Fibroblast of lung (primary cell): ENCODE measurements at regions not wholly inside any gene's neighbourhood (a gene's known extent, or its start where the extent isn't known, plus 50 kb on each side); places are given as distances from the start of the nearest gene placed in this dataset.

Experiments used
- DNase-seq, 2 donors: peaks; one replicate each; pipeline versions ENCODE4 v3.0.0 to v3.0.0-alpha.2; 2010; ENCODE audit warnings: low read depth in 2 of 2
- H2AFZ ChIP-seq: 2 replicates; pipeline ENCODE4 v1.5.1; 2012; ENCODE audit warnings: low read length, control low read depth, inconsistent platforms
- H3K27ac ChIP-seq: 2 replicates; pipeline ENCODE4 v1.5.1; 2011; ENCODE audit warnings: low read length, control low read depth; ENCODE audit not compliant: insufficient read depth
- H3K27me3 ChIP-seq: 2 replicates; pipeline ENCODE4 v1.5.1; 2011; ENCODE audit warnings: mild to moderate bottlenecking, low read length; ENCODE audit not compliant: control insufficient read depth, insufficient read depth
- H3K36me3 ChIP-seq: 2 replicates; pipeline ENCODE4 v1.5.1; 2011; ENCODE audit warnings: low read length; ENCODE audit not compliant: control insufficient read depth, insufficient read depth
- H3K4me1 ChIP-seq: 2 replicates; pipeline ENCODE4 v1.5.1; 2011; ENCODE audit warnings: low read length; ENCODE audit not compliant: control insufficient read depth, insufficient read depth; ENCODE audit errors: extremely low read depth
- H3K4me2 ChIP-seq: 2 replicates; pipeline ENCODE4 v1.5.1; 2011; ENCODE audit warnings: low read length, control low read depth; ENCODE audit not compliant: insufficient read depth; ENCODE audit errors: extremely low read depth
- H3K4me3 ChIP-seq, 4 experiments: fragments of 200-600 bp in 1 of 4; sonication (generic) in 1 of 4; replicated peaks in 1 of 4; 2 replicates each; pipeline ENCODE4 v1.5.1; 2011 to 2016; ENCODE audit warnings: low read length in 4 of 4, low read depth in 3 of 4, mild to moderate bottlenecking in 3 of 4, control low read depth in 2 of 4, inconsistent platforms in 1 of 4, mixed read lengths in 1 of 4; ENCODE audit not compliant: insufficient read depth in 1 of 4; ENCODE audit errors: control extremely low read depth in 1 of 4
- H3K79me2 ChIP-seq: 2 replicates; pipeline ENCODE4 v1.5.1; 2012; ENCODE audit warnings: mild to moderate bottlenecking, low read length, inconsistent platforms; ENCODE audit not compliant: control insufficient read depth, insufficient read depth
- H3K9ac ChIP-seq: 2 replicates; pipeline ENCODE4 v1.5.1; 2011; ENCODE audit warnings: mild to moderate bottlenecking, low read length, control low read depth; ENCODE audit not compliant: insufficient read depth
- H3K9me3 ChIP-seq: 2 replicates; pipeline ENCODE4 v1.5.1; 2012; ENCODE audit warnings: low read depth, low read length; ENCODE audit not compliant: control insufficient read depth, insufficient read depth
- H4K20me1 ChIP-seq: 2 replicates; pipeline ENCODE4 v1.5.1; 2011; ENCODE audit warnings: low read length; ENCODE audit not compliant: control insufficient read depth, insufficient read depth; ENCODE audit errors: extremely low read depth
- EZH2 ChIP-seq: IDR thresholded peaks from 2 replicates; pipeline ENCODE4 v1.5.1; 2012; ENCODE audit warnings: low read length, control low read depth, mild to moderate bottlenecking; ENCODE audit errors: missing control alignments
- TF ChIP-seq, protein P1 (sequence below), 2 donors: IDR thresholded peaks in 1 of 2; conservative IDR thresholded peaks in 1 of 2; 1 replicate in 1 of 2; 2 replicates in 1 of 2; pipeline ENCODE4 v1.5.1; 2011 to 2012; ENCODE audit warnings: low read length in 2 of 2, control low read depth in 1 of 2, inconsistent platforms in 1 of 2, low read depth in 1 of 2, mild to moderate bottlenecking in 1 of 2

GRCh38 chr7:17556247-17556956 is 257.9 kb downstream of the AHR start:
- Histone ChIP-seq H3K79me2 (no peaks in the 10 kb centered on the region), H3K27me3 (no peaks in the 10 kb centered on the region), H3K9ac (no peak overlapping the region), H3K27ac (no peak overlapping the region), H3K9me3 (no peaks in the 10 kb centered on the region), H3K4me2 (no peak overlapping the region), H3K4me1 (peaks cover 2% of the 10 kb centered on the region), H3K36me3 (no peaks in the 10 kb centered on the region), H4K20me1 (no peaks in the 10 kb centered on the region), H2AFZ (no peak overlapping the region), H3K4me3 (no peak overlapping the region)
- no peak for DNase-seq
- no peak for TF ChIP-seq EZH2
- TF ChIP-seq, protein P1, sequence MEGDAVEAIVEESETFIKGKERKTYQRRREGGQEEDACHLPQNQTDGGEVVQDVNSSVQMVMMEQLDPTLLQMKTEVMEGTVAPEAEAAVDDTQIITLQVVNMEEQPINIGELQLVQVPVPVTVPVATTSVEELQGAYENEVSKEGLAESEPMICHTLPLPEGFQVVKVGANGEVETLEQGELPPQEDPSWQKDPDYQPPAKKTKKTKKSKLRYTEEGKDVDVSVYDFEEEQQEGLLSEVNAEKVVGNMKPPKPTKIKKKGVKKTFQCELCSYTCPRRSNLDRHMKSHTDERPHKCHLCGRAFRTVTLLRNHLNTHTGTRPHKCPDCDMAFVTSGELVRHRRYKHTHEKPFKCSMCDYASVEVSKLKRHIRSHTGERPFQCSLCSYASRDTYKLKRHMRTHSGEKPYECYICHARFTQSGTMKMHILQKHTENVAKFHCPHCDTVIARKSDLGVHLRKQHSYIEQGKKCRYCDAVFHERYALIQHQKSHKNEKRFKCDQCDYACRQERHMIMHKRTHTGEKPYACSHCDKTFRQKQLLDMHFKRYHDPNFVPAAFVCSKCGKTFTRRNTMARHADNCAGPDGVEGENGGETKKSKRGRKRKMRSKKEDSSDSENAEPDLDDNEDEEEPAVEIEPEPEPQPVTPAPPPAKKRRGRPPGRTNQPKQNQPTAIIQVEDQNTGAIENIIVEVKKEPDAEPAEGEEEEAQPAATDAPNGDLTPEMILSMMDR (conservative IDR thresholded peaks at IDR 0.05 in 1 of 2, IDR thresholded peaks at IDR 0.05 in 1 of 2; ENCODE audit: low read depth in 1 of 2, low read length in 2 of 2), result no peak

- Histone ChIP-seq H2AFZ (no peak overlapping the region), H3K27ac (no peak overlapping the region), H3K9ac (no peak overlapping the region), H3K4me3 (no peak overlapping the region), H3K4me1 (peaks cover 2% of the 10 kb centered on the region), H4K20me1 (no peaks in the 10 kb centered on the region), H3K79me2 (no peaks in the 10 kb centered on the region), H3K27me3 (no peaks in the 10 kb centered on the region), H3K4me2 (no peak overlapping the region), H3K36me3 (no peaks in the 10 kb centered on the region), H3K9me3 (no peaks in the 10 kb centered on the region)
- TF ChIP-seq, protein P1 (conservative IDR thresholded peaks at IDR 0.05 in 1 of 2, IDR thresholded peaks at IDR 0.05 in 1 of 2; ENCODE audit: low read depth in 1 of 2, low read length in 2 of 2), result no peak
- TF ChIP-seq EZH2, result no peak
- peak; percentile 40 to 87 for DNase-seq
These were observed 258.8 kb downstream of the AHR start for GRCh38 chr7:17557251-17557671.

DNA sequence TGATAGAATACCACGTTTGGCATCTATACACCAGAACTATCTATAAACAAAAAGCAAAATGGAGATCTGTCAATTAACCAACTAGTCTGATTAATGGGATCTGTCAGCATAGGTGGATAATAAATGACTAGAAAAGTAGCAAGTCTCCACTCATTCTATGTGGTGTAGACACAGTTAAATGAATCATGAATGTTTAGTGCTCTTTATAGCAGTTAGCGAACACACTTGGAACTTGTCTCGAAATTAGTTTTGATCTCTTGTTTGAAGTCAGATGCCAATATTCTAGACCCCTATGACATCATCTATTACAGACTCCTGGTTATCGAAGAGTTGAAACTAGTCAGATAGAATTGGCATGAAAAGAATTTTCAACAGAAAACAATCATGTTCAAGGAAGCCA is 259.7 kb downstream of the AHR start:
- no peak overlapping the region for H3K4me3 ChIP-seq

More for the DNA sequence above, 259.7 kb downstream of the AHR start:
- no peak for TF ChIP-seq EZH2
- TF ChIP-seq, protein P1 (conservative IDR thresholded peaks at IDR 0.05 in 1 of 2, IDR thresholded peaks at IDR 0.05 in 1 of 2; ENCODE audit: low read depth in 1 of 2, low read length in 2 of 2), result no peak
- DNase-seq, result peak in 1 of 2 donors; percentile 27
- Histone ChIP-seq H3K27ac (no peak overlapping the region), H3K36me3 (no peaks in the 10 kb centered on the region), H4K20me1 (no peaks in the 10 kb centered on the region), H3K79me2 (no peaks in the 10 kb centered on the region), H3K9ac (no peak overlapping the region), H3K27me3 (no peaks in the 10 kb centered on the region), H3K9me3 (no peaks in the 10 kb centered on the region), H2AFZ (no peak overlapping the region), H3K4me1 (peaks cover 2% of the 10 kb centered on the region), H3K4me2 (no peak overlapping the region)
